ENCODE measurements at regions not wholly inside any gene's neighbourhood (a gene's known extent, or its start where the extent isn't known, plus 50 kb on each side); places are given as distances from the start of the nearest gene placed in this dataset.

- no peaks in the 10 kb centered on the region for H3K79me2 ChIP-seq (ENCODE audit: insufficient read depth, low read length)
- H3K9me3 ChIP-seq (ENCODE audit: insufficient read depth, low read length, severe bottlenecking) = no peaks in the 10 kb centered on the region
- no peak overlapping the region for H3K27ac ChIP-seq (ENCODE audit: low read length)
- no peak overlapping the region for H3K4me2 ChIP-seq (ENCODE audit: insufficient read depth, low read length)
- no peak for DNase-seq
- no peak overlapping the region for H2AFZ ChIP-seq (ENCODE audit: low read depth, low read length)
- no peak for TF ChIP-seq CTCF (IDR thresholded peaks at IDR 0.05; ENCODE audit: borderline replicate concordance, extremely low read depth, low read length, poor library complexity, severe bottlenecking)
- TF ChIP-seq EZH2 (IDR thresholded peaks at IDR 0.05; ENCODE audit: borderline replicate concordance, low read depth, low read length, severe bottlenecking) = no peak
- no peaks in the 10 kb centered on the region for H3K27me3 ChIP-seq (ENCODE audit: insufficient read depth, low read length, poor library complexity)
- no peaks in the 10 kb centered on the region for H3K4me1 ChIP-seq (ENCODE audit: insufficient read depth, low read length)
- no peaks in the 10 kb centered on the region for H4K20me1 ChIP-seq (ENCODE audit: insufficient read depth, low read length)
- no peak overlapping the region for H3K9ac ChIP-seq (ENCODE audit: low read depth, low read length)
- H3K36me3 ChIP-seq (ENCODE audit: insufficient read depth, low read length) = no peaks in the 10 kb centered on the region
- no peak overlapping the region for H3K4me3 ChIP-seq (ENCODE audit: low read depth in 1 of 2, low read length in 2 of 2)
- no peak for ATAC-seq (ENCODE audit: insufficient read depth, low read depth)
These were observed 425.6 kb upstream of the NCAM2 start for GRCh38 chr21:20572582-20572981.

- no peak overlapping the region for H3K9ac ChIP-seq (ENCODE audit: low read depth, low read length)
- TF ChIP-seq EZH2 (IDR thresholded peaks at IDR 0.05; ENCODE audit: borderline replicate concordance, low read depth, low read length, severe bottlenecking) = no peak
- no peak for TF ChIP-seq CTCF (IDR thresholded peaks at IDR 0.05; ENCODE audit: borderline replicate concordance, extremely low read depth, low read length, poor library complexity, severe bottlenecking)
These were observed 416.8 kb upstream of the NCAM2 start for GRCh38 chr21:20581361-20581760.

GRCh38 chr21:20591284-20591683 lies 406.9 kb upstream of the NCAM2 start:
- H3K9me3 ChIP-seq (ENCODE audit: insufficient read depth, low read length, severe bottlenecking) = no peaks in the 10 kb centered on the region
- no peaks in the 10 kb centered on the region for H3K4me1 ChIP-seq (ENCODE audit: insufficient read depth, low read length)
- H3K4me2 ChIP-seq (ENCODE audit: insufficient read depth, low read length) = no peak overlapping the region
- H3K9ac ChIP-seq (ENCODE audit: low read depth, low read length) = no peak overlapping the region
- H3K27me3 ChIP-seq (ENCODE audit: insufficient read depth, low read length, poor library complexity) = no peaks in the 10 kb centered on the region
- H3K4me3 ChIP-seq (ENCODE audit: low read depth in 1 of 2, low read length in 2 of 2) = no peak overlapping the region
- no peak overlapping the region for H3K27ac ChIP-seq (ENCODE audit: low read length)
- H3K36me3 ChIP-seq (ENCODE audit: insufficient read depth, low read length) = no peaks in the 10 kb centered on the region
- TF ChIP-seq CTCF (IDR thresholded peaks at IDR 0.05; ENCODE audit: borderline replicate concordance, extremely low read depth, low read length, poor library complexity, severe bottlenecking) = no peak
- TF ChIP-seq EZH2 (IDR thresholded peaks at IDR 0.05; ENCODE audit: borderline replicate concordance, low read depth, low read length, severe bottlenecking) = no peak
- H2AFZ ChIP-seq (ENCODE audit: low read depth, low read length) = no peak overlapping the region
- DNase-seq (no peak), ATAC-seq (ENCODE audit: insufficient read depth, low read depth) (peak; percentile 61; the same call in 2 of the 3 replicates)
- H3K79me2 ChIP-seq (ENCODE audit: insufficient read depth, low read length) = no peaks in the 10 kb centered on the region
- no peaks in the 10 kb centered on the region for H4K20me1 ChIP-seq (ENCODE audit: insufficient read depth, low read length)

More at GRCh38 chr21:20581361-20581760, 416.8 kb upstream of the NCAM2 start:
- no peaks in the 10 kb centered on the region for H3K27me3 ChIP-seq (ENCODE audit: insufficient read depth, low read length, poor library complexity)
- H3K4me2 ChIP-seq (ENCODE audit: insufficient read depth, low read length) = no peak overlapping the region
- H3K36me3 ChIP-seq (ENCODE audit: insufficient read depth, low read length) = no peaks in the 10 kb centered on the region
- H4K20me1 ChIP-seq (ENCODE audit: insufficient read depth, low read length) = no peaks in the 10 kb centered on the region
- H2AFZ ChIP-seq (ENCODE audit: low read depth, low read length) = no peak overlapping the region
- DNase-seq (no peak), ATAC-seq (ENCODE audit: insufficient read depth, low read depth) (no peak)
- no peak overlapping the region for H3K27ac ChIP-seq (ENCODE audit: low read length)
- no peaks in the 10 kb centered on the region for H3K4me1 ChIP-seq (ENCODE audit: insufficient read depth, low read length)
- no peaks in the 10 kb centered on the region for H3K79me2 ChIP-seq (ENCODE audit: insufficient read depth, low read length)
- H3K4me3 ChIP-seq (ENCODE audit: low read depth in 1 of 2, low read length in 2 of 2) = no peak overlapping the region
- H3K9me3 ChIP-seq (ENCODE audit: insufficient read depth, low read length, severe bottlenecking) = no peaks in the 10 kb centered on the region

GRCh38 chr21:20592463-20592862 lies 405.7 kb upstream of the NCAM2 start:
- DNase-seq (no peak), ATAC-seq (ENCODE audit: insufficient read depth, low read depth) (no peak)
- H3K4me3 ChIP-seq (ENCODE audit: low read depth in 1 of 2, low read length in 2 of 2) = no peak overlapping the region
- H3K79me2 ChIP-seq (ENCODE audit: insufficient read depth, low read length) = no peaks in the 10 kb centered on the region
- no peaks in the 10 kb centered on the region for H3K9me3 ChIP-seq (ENCODE audit: insufficient read depth, low read length, severe bottlenecking)
- no peak overlapping the region for H3K27ac ChIP-seq (ENCODE audit: low read length)
- H4K20me1 ChIP-seq (ENCODE audit: insufficient read depth, low read length) = no peaks in the 10 kb centered on the region
- H3K4me2 ChIP-seq (ENCODE audit: insufficient read depth, low read length) = no peak overlapping the region
- TF ChIP-seq CTCF (IDR thresholded peaks at IDR 0.05; ENCODE audit: borderline replicate concordance, extremely low read depth, low read length, poor library complexity, severe bottlenecking) (no peak), EZH2 (IDR thresholded peaks at IDR 0.05; ENCODE audit: borderline replicate concordance, low read depth, low read length, severe bottlenecking) (no peak)
- no peak overlapping the region for H3K9ac ChIP-seq (ENCODE audit: low read depth, low read length)
- H3K36me3 ChIP-seq (ENCODE audit: insufficient read depth, low read length) = no peaks in the 10 kb centered on the region
- no peak overlapping the region for H2AFZ ChIP-seq (ENCODE audit: low read depth, low read length)
- H3K4me1 ChIP-seq (ENCODE audit: insufficient read depth, low read length) = no peaks in the 10 kb centered on the region
- no peaks in the 10 kb centered on the region for H3K27me3 ChIP-seq (ENCODE audit: insufficient read depth, low read length, poor library complexity)

All from DND-41 (cell line).